ENCODE measurements at regions not wholly inside any gene's neighbourhood (a gene's known extent, or its start where the extent isn't known, plus 50 kb on each side); places are given as distances from the start of the nearest gene placed in this dataset.

DNA sequence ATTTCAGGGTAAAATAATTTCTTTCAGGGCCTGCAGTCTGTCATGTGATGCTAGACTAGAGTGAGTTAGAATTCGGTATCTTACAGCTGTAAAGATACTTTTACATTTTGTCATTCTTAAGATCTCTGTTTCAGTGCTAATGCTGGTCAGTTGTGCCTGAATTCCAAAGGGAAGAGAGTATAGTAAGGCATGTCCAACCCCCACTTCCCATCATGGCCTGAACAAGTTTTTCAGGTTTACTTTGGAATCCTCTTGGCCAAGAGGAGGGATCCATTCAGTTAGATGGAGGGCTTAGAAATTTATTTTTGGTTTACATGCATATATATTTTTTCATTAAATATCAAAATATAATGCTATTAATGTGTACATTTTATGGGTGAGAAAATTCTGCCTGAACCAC is 596.6 kb downstream of the XIRP2 start:
- H3K27me3 ChIP-seq (ENCODE audit: insufficient read depth, low read depth, severe bottlenecking) = no peaks in the 10 kb centered on the region
- DNase-seq = no peak
- TF ChIP-seq CTCF (IDR thresholded peaks at IDR 0.05; ENCODE audit: low read depth, low read length) = no peak

GRCh38 chr2:167480986-167481309 is 592.7 kb downstream of the XIRP2 start:
- H3K36me3 ChIP-seq = no peaks in the 10 kb centered on the region
- DNase-seq = no peak
- no peak for TF ChIP-seq CTCF (IDR thresholded peaks at IDR 0.05; ENCODE audit: low read depth, low read length)
- H3K9me3 ChIP-seq (ENCODE audit: severe bottlenecking) = no peaks in the 10 kb centered on the region
- H3K27me3 ChIP-seq (ENCODE audit: insufficient read depth, low read depth, severe bottlenecking) = no peaks in the 10 kb centered on the region
- no peak overlapping the region for H3K4me3 ChIP-seq (ENCODE audit: low read depth, low read length)
- H3K27ac ChIP-seq = no peak overlapping the region

More for the DNA sequence above, 596.6 kb downstream of the XIRP2 start:
- Histone ChIP-seq H3K27ac (no peak overlapping the region), H3K9me3 (ENCODE audit: severe bottlenecking) (no peaks in the 10 kb centered on the region), H3K36me3 (no peaks in the 10 kb centered on the region), H3K4me3 (ENCODE audit: low read depth, low read length) (no peak overlapping the region)

GRCh38 chr2:167480232-167480985 is 592.1 kb downstream of the XIRP2 start:
- Histone ChIP-seq H3K27ac (no peak overlapping the region), H3K36me3 (no peaks in the 10 kb centered on the region), H3K4me3 (ENCODE audit: low read depth, low read length) (no peak overlapping the region), H3K27me3 (ENCODE audit: insufficient read depth, low read depth, severe bottlenecking) (no peaks in the 10 kb centered on the region), H3K9me3 (ENCODE audit: severe bottlenecking) (no peaks in the 10 kb centered on the region)
- TF ChIP-seq CTCF (IDR thresholded peaks at IDR 0.05; ENCODE audit: low read depth, low read length) = no peak
- no peak for DNase-seq

GRCh38 chr2:167478196-167478595 is 589.9 kb downstream of the XIRP2 start:
- H3K9me3 ChIP-seq (ENCODE audit: severe bottlenecking) = no peaks in the 10 kb centered on the region
- TF ChIP-seq CTCF (IDR thresholded peaks at IDR 0.05; ENCODE audit: low read depth, low read length) = no peak
- H3K27ac ChIP-seq = no peak overlapping the region
- H3K36me3 ChIP-seq = no peaks in the 10 kb centered on the region
- no peaks in the 10 kb centered on the region for H3K27me3 ChIP-seq (ENCODE audit: insufficient read depth, low read depth, severe bottlenecking)
- H3K4me3 ChIP-seq (ENCODE audit: low read depth, low read length) = no peak overlapping the region
- no peak for DNase-seq

- H3K4me3 ChIP-seq (ENCODE audit: low read depth, low read length) = no peak overlapping the region
- H3K27me3 ChIP-seq (ENCODE audit: insufficient read depth, low read depth, severe bottlenecking) = no peaks in the 10 kb centered on the region
- TF ChIP-seq CTCF (IDR thresholded peaks at IDR 0.05; ENCODE audit: low read depth, low read length) = no peak
Observed at GRCh38 chr2:167475791-167476190, 587.5 kb downstream of the XIRP2 start.

DNA sequence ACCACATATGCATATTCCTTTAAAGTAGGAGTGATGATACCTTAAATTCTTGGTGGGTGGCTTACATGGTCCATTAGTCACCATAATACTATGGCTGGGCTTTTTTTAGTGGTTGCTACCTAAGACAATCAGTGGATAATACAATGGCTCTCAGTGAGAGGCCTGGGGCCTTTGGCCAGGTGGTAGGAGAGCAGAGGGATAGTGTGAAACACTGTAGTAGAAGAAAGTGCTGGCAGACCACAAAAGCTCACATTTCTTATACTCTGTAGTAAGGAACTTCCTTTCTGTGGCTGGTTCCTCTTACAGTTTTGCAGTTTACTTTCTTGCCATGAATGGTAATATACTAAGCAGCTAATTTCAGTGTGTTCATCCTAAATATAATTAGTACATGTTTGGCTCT is 583.5 kb downstream of the XIRP2 start:
- no peaks in the 10 kb centered on the region for H3K27me3 ChIP-seq (ENCODE audit: insufficient read depth, low read depth, severe bottlenecking)
- no peak overlapping the region for H3K27ac ChIP-seq
- no peaks in the 10 kb centered on the region for H3K9me3 ChIP-seq (ENCODE audit: severe bottlenecking)
- TF ChIP-seq CTCF (IDR thresholded peaks at IDR 0.05; ENCODE audit: low read depth, low read length) = no peak
- DNase-seq = no peak
- H3K36me3 ChIP-seq = no peaks in the 10 kb centered on the region
- no peak overlapping the region for H3K4me3 ChIP-seq (ENCODE audit: low read depth, low read length)

More at GRCh38 chr2:167475791-167476190, 587.5 kb downstream of the XIRP2 start:
- Histone ChIP-seq H3K27ac (no peak overlapping the region), H3K36me3 (no peaks in the 10 kb centered on the region), H3K9me3 (ENCODE audit: severe bottlenecking) (no peaks in the 10 kb centered on the region)
- no peak for DNase-seq

Data from WERI-Rb-1 (cell line).